ENCODE measurements at regions not wholly inside any gene's neighbourhood (a gene's known extent, or its start where the extent isn't known, plus 50 kb on each side); places are given as distances from the start of the nearest gene placed in this dataset.

DNA sequence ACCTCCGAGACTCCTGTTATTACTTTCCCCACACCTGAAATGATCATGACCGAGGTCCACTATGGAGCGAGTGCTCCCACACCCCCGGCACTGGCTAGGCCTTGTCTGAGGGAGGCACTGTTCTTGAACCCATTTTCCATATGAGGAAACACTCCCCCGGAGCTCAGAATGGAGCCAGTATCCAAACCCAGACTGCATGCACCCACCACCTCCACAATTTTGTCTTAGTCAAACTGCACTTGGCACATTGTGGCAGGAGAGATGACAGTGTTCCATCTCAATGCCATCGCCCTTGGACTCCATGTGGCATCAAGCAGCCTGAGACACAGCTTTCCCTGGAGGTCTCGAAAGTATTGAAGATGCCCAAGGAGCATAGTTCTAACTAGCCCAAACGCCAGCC is 154.1 kb downstream of the NUP210 start:
- no peak for DNase-seq

DNA sequence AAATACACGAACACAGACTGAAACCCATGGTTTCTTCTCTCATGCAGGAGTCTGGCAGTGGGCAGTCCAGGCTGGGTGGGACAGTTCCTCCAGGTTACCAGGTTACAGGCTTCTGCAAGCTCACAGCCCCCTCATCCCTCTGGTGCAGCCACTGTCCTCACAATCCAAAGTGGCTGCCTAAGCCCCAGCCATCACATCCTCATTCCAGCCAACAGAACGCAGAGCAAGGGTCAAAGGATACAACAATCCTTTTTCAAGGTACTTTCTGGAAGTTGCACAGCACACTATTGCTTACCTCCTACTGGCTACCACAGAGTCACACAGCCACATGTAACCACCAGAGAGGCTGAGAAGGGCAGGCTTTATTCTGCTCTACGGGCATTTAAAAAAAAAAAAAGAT is 154.6 kb downstream of the NUP210 start:
- no peak for DNase-seq

DNA sequence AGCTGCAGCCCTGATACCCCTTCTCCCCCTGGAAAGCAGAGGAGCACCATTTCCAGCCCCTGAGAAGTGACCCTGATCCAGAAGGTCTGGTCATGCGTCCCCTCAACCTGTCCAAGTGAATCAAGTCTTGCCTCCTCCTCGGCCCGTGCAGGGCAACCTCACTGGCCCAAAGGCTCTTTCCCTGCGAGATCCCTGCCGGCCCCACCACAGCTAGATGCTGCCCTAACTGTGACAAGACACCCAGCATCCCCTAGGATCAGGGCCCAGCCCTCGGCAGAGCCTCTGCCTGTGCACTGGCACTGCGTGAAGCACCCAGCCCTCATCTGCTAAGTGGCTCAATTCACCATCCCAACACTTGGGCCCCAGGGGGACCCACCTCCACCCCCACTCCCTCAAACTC is 155.1 kb downstream of the NUP210 start:
- DNase-seq = no peak

DNA sequence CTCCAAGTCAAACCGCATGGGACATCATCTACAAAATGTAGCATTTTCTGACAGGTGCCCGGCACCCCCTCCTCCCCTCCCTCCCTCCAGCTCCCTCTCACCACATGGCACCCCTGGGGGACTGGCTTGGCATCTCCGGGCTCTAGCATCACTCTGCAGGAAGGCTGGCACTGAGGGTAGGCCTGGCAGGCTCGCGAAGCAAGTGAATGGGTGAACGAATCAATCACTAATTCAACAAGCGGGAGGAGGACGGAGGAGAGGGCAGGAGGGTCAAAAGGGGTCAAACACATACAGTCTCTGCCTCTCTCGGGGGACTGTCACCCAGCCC is 155.7 kb downstream of the NUP210 start:
- no peak for DNase-seq

DNA sequence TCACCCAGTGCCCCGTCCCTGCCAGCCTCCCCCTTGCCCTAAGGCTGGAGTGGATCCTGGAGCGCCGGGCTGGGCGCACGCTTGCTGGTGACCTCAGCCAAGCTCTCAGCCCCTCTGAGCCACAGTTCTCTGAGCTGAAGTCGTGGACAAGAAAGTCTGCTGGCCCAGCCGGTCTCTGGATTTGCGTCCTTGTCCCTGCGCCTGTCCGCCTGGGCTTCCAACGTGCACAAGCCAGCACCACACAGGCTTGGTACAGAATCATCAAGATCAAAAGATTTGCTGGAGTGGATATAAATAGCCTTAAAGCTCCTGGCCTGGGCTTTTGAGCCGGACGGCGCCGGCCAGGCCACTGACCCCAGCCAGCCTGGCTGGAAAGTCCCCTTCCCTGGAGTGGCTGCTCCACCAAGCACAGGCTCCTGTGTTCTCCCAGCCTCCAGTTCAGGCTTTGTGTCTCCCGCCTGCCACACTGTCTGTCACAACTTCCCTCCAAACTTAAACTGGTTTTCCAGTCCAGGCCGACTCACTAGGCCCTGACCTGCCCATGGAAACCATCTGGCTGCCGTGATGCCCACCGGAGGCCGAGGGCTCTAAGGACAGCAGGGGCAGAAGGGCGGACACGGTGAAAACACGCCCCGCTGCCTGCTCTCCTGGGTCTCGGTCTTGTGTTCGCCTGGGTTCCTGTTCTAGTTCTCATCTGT is 156.2 kb downstream of the NUP210 start:
- peak in 11 of 56 donors; percentile 18 to 74 (median 29) for DNase-seq

DNA sequence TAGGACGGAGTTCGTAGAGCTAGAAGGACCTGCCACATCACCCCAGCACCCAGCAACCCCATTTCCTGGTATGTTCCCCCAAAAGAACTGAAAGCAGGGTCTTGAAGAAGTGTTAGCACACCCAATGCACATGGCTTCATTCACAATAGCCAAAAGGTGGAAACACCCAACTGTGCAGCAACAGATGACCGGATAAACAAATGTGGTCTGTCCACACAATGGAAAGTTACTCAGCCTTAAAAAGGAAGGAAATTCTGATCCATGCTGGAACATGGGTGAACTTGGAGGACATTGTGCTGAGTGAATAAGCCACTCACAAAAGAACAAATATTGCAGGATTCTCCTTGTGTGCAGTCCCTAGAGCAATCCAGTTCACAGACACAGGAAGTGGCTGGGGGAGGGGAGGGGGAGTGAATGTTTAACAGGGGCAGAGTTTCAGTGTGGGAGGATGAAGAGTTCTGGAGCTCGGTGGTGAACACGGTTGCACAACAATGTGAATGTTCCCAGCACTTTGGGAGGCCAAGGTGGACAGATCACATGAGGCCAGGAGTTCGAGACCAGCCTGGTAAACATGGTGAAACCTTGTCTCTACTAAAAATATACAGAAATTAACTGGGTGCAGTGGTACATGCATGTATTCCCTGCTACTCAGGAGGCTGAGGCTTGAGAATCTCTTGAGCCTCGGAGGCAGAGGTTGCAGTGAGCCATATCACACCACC is 157.5 kb downstream of the NUP210 start:
- DNase-seq = no peak

DNA sequence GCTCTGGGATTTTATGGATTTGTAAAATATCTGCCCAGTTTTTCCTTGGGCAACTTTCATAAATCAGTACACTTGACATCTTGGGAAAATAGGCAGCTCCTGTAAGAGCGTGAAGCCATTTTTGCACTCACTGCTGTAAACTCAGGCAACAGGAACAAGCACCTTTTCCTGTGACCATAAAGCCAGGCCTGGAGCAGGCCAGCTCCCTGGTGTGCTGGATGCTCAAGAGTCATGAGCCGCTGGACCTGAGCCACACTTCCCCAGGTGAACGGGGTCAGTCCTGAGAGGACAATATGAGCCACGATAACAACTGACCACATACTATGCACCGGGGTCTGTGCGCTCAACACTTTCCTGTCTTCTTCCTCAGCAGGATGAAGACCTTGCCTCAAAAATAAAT is 158.2 kb downstream of the NUP210 start:
- no peak for DNase-seq

DNA sequence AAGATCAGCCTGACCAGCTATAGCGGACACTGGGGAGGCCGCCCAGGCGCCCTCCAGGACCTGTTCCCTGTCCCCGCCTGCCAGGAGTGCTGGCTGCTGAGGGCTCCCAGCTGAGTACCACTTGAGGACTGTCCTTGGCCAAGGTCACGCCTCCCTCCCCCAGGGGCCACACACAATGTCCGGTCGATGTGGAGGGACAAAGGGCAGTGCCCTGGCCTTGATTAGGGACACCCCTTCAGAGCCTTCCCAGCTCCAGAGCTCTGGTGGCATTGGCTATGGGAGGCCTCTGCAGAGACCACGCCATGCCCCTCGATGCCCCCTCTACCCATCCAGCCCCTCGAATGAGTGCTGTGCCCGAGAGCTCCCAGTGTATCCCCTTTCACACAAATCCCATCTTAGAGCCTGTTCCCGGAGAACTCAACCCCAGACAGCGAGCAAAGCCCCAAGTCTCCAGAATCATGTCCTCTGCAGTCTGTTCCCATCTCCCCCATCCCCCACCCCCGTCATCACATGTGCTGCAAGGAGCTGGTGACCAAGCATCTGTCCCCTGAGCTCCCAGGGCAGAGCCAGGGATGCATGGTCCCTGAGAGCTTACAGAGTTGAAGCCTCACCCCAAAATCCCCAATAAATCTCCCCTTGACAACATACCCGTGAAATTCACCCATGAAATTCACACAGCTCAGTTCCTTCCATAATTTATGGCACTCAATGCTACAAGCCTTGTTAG is 158.9 kb downstream of the NUP210 start:
- no peak for DNase-seq

DNA sequence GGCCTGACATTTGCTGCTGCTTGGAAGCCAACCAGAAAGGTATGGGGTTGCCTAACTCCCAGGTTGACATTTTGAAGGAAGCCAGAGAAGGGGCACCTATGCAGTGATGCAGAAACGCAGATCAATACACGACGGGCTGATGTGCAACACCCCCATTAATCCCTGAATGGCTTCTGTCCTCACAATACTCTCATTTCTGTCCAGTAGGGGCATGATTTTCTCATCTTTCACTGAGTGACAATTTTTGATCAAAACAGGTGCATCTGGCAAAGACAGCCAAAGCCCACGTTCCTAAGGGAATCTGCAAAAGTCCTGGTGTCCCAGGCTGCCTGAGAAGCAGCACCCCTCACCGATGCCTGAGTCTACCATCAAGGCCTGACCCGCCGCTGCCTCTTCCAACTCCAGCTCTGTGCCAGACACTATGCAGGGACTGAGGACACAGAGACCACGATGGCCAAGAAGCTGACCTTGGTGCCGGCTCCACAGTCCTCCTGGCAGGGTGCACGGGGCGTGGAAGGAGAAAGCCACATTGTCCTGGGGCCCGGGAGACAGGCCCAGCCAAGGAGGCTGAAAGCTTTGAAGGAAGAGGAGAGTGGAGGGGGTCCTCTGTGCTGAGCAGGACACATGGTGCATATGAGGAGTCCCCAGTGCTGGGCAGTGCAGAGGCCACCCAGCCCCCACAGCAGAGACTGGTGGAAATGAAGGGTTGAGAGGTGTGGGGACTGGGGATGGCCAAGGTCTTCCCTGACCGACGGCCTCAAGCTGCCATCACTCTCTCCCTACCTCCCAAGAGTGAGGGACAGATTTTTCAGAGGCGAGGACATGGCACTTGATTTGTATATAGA is 159.6 kb downstream of the NUP210 start:
- DNase-seq = no peak

DNA sequence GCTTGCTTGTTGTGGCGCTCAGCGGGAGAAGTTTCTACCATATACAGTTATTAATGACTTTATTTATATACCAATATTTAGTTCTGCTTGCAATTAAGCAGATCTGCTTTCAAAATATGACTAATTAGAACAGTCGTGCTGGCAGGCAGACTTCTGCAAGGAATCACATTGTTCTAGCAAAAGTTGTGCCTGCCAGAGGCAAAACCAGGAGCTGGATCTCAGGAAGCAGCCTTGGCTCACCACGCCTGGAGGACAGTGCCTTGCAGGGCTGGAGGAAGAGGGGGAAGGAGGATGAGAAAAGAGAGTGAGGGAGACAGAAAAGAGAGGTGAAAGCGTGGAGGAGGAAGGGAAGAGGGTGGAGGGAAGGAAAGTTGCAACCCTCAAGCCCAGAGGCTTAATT is 160.3 kb downstream of the NUP210 start:
- DNase-seq = peak in 2 of 56 donors; percentile 14 to 20

DNA sequence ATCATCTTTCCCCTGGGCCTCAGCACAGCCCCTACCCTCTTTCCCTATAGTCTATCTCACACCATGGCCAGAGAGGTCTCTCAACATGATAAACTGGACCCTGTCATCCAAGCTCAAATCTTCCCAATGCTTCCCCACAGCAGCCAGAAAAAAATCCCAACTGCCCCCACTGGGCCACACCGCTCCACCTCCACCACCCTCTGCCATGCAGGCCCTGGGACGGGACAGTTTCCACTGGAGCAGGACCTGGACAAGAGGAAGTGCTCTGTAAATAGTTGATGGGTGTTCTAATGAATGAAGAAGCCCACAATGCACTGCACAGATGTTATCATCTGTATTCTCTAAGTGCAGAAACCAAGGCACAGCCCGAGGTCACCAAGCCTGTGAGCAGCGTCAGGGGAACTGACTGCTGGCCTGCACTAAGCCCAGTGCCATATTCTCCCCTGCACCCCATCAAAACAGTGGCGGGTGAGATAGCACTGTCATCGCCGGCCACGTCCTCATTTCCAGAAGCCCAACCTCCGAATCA is 161.1 kb downstream of the NUP210 start:
- no peak for DNase-seq

DNA sequence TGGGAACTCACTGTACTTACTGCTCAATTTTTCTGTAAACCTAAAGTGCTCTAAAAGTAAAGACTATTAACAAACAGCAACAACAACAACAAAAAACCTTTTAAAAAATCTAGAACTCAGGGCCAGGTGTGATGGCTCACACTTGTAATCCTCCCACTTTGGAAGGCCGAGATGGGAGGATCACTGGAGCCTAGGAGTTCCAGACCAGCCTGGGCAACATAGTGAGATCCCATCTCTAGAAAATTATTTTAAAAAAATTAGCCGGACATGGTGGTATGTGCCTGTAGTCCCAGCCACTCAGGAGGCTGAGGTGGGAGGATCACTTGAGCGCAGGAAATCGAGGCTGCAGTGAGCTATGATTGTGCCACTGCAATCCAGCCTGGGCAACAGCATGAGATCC is 161.8 kb downstream of the NUP210 start:
- no peak for DNase-seq

DNA sequence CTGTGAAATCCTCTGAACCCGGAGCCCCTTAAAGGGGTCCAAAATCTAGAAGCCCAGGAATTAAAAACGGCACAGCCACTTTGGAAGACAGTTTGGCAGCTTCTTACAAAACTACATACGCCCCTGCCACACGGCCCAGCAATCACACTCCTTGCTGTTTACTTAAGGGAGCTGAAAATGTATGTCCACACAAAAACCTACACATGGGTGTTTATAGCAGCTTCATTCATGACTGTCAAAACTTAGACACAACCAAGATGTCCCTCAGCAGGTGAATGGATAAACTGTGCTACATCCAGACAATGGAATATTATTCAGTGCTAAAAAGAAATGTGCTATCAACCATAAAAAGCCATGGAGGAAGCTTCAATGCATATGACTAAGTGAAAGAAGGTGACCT is 162.5 kb downstream of the NUP210 start:
- no peak for DNase-seq

DNA sequence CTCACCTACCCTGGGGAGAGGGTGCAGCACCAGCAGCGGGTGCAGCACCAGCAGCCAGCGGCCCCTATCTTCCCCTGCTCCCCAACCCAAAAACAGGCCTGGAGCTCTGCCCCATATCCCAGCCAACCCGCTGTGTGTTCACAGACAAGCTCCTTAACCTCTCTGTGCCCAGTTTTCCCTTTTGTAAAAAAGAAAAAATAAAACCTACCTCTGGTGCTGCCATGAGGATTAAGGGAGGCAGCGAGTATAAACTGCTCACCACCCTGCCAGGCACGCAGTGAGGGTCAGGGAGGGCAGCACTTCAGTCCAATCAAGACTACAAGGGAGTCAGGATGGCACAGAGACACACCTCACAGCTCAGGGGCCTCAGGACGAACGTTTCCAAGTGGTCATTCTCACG is 163.3 kb downstream of the NUP210 start:
- no peak for DNase-seq

DNA sequence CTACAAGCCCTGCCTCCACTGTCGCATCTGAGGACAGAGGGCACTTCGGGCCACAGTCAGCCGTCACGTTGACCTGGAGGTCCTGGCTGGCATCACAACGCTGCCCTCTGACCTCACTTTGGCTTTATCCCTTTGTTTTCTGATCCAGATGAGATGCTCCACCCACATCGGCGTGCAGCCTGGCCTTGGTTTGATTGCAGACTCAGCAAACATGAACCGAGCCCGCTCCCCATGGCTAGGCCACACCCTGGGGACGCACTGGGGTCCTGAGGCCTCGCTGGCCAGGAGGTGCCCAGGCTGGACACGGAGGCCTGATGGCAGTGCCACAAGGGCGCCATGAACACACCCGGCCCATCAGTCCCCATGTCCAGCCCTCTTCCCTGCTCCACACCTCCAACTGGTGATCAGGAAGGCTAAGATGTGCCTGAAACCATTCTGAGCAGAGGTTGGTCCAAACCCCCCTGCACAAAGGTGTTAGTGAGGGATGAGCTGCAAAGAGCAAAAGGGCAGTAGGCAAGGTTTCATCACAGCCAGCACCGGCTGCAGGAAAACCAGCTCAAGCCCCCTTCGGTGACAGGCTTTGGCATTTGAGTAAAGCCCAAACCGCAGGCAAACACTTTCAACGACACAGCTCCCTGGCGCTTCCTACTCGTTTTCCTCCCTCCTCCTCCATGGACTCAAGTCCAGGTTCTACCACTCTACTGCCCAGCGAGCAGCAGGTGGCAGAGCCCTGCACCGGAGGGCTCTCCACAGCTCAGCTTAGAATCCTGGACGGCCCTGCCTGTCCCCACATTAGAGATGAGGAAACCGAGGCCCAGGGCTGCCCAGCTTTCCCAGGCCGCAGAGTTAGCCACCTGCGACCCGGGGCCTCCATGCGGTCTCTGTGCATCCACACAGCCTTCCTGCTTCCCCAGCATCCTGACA is 165.8 kb downstream of the NUP210 start:
- no peak for DNase-seq

DNA sequence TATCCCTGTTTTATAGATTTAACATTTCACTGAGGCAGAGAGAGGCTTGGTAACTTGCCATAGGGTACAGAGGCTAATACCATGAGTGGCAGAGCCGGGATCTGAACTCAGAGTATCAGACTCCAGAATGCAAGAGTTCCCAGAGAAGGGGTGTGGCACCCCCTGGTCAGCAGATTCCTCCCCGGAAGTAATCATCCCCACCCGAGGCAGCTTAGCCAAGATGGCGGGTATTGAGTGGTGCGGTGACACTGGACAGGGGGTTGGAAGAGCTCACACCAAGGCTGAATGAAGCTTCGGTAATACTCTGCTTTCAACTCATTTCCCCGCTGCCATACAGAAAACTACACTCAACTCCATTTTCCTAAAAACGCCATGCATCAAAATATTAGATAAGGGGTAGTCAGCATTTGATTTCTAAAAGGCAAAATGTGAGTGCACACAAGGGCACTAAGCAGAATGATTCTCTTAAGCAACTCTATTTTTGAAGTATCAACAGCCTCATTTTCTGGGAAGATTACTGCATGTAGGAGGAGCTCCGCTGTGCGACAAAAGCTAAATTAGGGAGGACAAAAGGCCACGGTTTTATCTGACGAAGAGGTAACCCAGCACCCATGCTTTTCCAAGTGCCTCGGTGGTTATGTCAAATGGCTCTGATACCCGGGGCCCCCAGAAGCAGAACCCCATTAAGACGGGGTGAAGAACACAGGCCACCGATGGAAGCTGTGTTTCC is 166.7 kb downstream of the NUP210 start:
- no peak for DNase-seq

DNA sequence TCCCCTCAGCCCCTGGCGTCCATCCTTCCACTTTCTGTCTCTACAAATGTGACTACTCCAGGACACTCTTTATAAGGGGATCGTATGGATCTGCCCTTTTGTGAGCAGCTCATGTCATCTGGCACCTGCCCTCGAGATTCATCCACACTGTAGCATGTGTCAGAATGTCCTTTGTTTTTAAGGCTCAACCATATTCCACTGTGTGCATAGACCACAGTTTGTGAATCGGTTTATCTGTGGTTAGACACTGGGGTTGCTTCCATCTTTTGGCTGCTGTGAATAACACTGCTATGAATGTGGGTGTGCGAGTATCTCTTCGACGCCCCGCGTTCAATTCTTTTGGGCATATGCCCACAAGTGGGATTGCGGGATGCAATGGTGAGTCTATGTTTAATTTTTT is 167.9 kb downstream of the NUP210 start:
- DNase-seq = no peak

DNA sequence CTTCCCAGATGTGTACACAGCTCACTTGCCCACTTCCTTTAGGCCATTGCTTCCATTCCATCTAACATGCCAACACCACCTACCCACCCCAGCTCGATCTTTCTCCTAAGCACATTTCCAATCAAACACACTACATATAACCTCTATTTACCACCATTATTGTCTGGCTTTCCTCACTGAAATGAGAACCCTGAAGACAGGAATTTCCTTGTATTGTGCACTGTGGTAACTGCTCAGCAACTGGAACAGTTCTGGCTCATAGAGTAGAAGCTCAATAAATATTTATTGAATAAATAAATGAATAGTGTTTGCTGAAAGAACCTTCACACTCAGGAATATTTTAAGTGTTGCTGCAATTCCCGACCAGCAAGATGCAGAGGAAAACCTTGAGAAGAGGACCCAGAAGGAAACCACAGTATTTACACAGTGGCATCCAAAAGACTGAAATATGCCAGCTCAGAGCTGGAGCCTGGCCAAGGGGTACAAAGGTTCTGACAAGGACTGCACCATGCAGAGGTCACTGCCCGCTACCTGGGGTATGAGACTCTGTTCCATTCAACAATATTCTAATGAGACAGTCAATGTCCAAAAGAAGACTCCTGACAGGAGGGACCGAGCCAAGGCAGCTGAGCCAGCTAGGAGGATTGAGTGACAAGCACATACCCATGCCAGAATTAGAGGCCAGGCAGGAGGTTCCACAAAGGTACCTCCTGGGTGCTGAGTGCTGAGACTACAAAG is 168.8 kb downstream of the NUP210 start:
- DNase-seq = no peak
